Body of pancreas (tissue), 4 donors: ENCODE measurements at regions not wholly inside any gene's neighbourhood (a gene's known extent, or its start where the extent isn't known, plus 50 kb on each side); places are given as distances from the start of the nearest gene placed in this dataset.

Experiments
- CTCF ChIP-seq, 7 experiments: fragments of 450-650 bp in 4 of 7; fragments of 200-600 bp in 3 of 7; sonication (generic) in 3 of 7; IDR thresholded peaks; one replicate each; pipeline ENCODE4 v1.5.1; 2016 to 2019; ENCODE audit warnings: antibody characterized with exemption in 7 of 7
- POLR2A ChIP-seq, 3 donors: fragments of 450-650 bp; IDR thresholded peaks; one replicate each; pipeline ENCODE4 v1.6.1; 2016; ENCODE audit warnings: antibody characterized with exemption in 3 of 3, mild to moderate bottlenecking in 2 of 3

GRCh38 chr5:72656331-72656730 lies 149.1 kb upstream of the ZNF366 start:
- no peak for TF ChIP-seq CTCF (IDR thresholded peaks at IDR 0.05)
- TF ChIP-seq POLR2A (IDR thresholded peaks at IDR 0.05) = no peak
